HL-60 (cell line): ENCODE measurements at regions not wholly inside any gene's neighbourhood (a gene's known extent, or its start where the extent isn't known, plus 50 kb on each side); places are given as distances from the start of the nearest gene placed in this dataset.

Experiments
- CTCF ChIP-seq: IDR thresholded peaks from one replicate; pipeline ENCODE4 v1.5.1; 2011; ENCODE audit warnings: low read length, control low read depth, inconsistent platforms; ENCODE audit not compliant: insufficient read depth
- POLR2AphosphoS5 ChIP-seq: IDR thresholded peaks from 2 replicates; pipeline ENCODE4 v1.6.1; 2012; ENCODE audit warnings: low read depth

GRCh38 chr12:105769486-105769885 is 369.3 kb downstream of the NUAK1 start:
- TF ChIP-seq POLR2AphosphoS5 (no peak), CTCF (no peak)
